MCF 10A (cell line): ENCODE measurements at regions not wholly inside any gene's neighbourhood (a gene's known extent, or its start where the extent isn't known, plus 50 kb on each side); places are given as distances from the start of the nearest gene placed in this dataset.
A peak's percentile ranks its signal among the peaks of the same experiment; 100 is the strongest.

Source experiments
- BruUV-seq: library from RNA; stranded (reverse); fragments of 400-500 nt; replicated peaks from 2 replicates; lab custom pipeline; 2021; lab: Mats Ljungman, UMichigan
- CTCF ChIA-PET: fragments of 300-600 bp; sonication (Branson Sonifier 250); formaldehyde crosslinking; extraction: SDS; loops from one replicate; lab custom pipeline; 2021; ENCODE audit warnings: antibody characterized with exemption, inconsistent platforms; lab: Yijun Ruan, JAX
- POLR2A ChIA-PET: fragments of 300-600, 350-650 bp; sonication (Branson Sonifier 250); formaldehyde crosslinking; extraction: SDS; loops from one replicate; lab custom pipeline; 2020; ENCODE audit warnings: antibody characterized with exemption, inconsistent platforms; lab: Yijun Ruan, JAX
- DNase-seq: peaks from one replicate; pipeline ENCODE4 v3.0.0-alpha.2; 2018; ENCODE audit not compliant: unreplicated experiment
- H3K27ac Mint-ChIP-seq: one replicate; pipeline ENCODE4 v1.8.0; 2022; ENCODE audit warnings: mild to moderate bottlenecking, low read depth, mixed read lengths; ENCODE audit not compliant: unreplicated experiment
- H3K27me3 Mint-ChIP-seq: one replicate; pipeline ENCODE4 v1.8.0; 2022; ENCODE audit warnings: mixed read lengths; ENCODE audit not compliant: insufficient read depth, unreplicated experiment
- H3K36me3 Mint-ChIP-seq: one replicate; pipeline ENCODE4 v1.8.0; 2022; ENCODE audit warnings: mild to moderate bottlenecking, moderate library complexity, mixed read lengths; ENCODE audit not compliant: insufficient read depth, unreplicated experiment
- H3K4me1 Mint-ChIP-seq: one replicate; pipeline ENCODE4 v1.8.0; 2022; ENCODE audit warnings: mixed read lengths; ENCODE audit not compliant: insufficient read depth, unreplicated experiment
- H3K4me3 Mint-ChIP-seq: one replicate; pipeline ENCODE4 v1.8.0; 2022; ENCODE audit warnings: mild to moderate bottlenecking, moderate library complexity, mixed read lengths; ENCODE audit not compliant: unreplicated experiment
- H3K9me3 Mint-ChIP-seq: one replicate; pipeline ENCODE4 v1.8.0; 2022; ENCODE audit warnings: mixed read lengths; ENCODE audit not compliant: unreplicated experiment
- intact Hi-C: fragments of 100-400 bp; cut with micrococcal nuclease; formaldehyde crosslinking; loops from 2 replicates; pipeline ENCODE4 v1.14.1; 2022
- TF ChIP-seq, protein P1 (sequence below): fragments of 200-600 bp; IDR thresholded peaks from one replicate; pipeline ENCODE4 v1.8.0; 2022; ENCODE audit warnings: antibody characterized with exemption, mild to moderate bottlenecking; ENCODE audit not compliant: unreplicated experiment

- no peaks in the 10 kb centered on the region for H3K27me3 Mint-ChIP-seq
- intact Hi-C loops = loop anchor here (5.0 kb wide), 1 partner anchor 117 kb away; no protein-coding TSS in a partner anchor
- POLR2A ChIA-PET = no interaction called here
- BruUV-seq = no TSS peak
- no peak overlapping the region for H3K4me3 Mint-ChIP-seq
- DNase-seq = no peak
- TF ChIP-seq, protein P1, sequence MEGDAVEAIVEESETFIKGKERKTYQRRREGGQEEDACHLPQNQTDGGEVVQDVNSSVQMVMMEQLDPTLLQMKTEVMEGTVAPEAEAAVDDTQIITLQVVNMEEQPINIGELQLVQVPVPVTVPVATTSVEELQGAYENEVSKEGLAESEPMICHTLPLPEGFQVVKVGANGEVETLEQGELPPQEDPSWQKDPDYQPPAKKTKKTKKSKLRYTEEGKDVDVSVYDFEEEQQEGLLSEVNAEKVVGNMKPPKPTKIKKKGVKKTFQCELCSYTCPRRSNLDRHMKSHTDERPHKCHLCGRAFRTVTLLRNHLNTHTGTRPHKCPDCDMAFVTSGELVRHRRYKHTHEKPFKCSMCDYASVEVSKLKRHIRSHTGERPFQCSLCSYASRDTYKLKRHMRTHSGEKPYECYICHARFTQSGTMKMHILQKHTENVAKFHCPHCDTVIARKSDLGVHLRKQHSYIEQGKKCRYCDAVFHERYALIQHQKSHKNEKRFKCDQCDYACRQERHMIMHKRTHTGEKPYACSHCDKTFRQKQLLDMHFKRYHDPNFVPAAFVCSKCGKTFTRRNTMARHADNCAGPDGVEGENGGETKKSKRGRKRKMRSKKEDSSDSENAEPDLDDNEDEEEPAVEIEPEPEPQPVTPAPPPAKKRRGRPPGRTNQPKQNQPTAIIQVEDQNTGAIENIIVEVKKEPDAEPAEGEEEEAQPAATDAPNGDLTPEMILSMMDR = no peak
- H3K4me1 Mint-ChIP-seq = peaks cover 9% of the 10 kb centered on the region
- H3K36me3 Mint-ChIP-seq = no peaks in the 10 kb centered on the region
- peak overlapping the region; percentile 1 for H3K27ac Mint-ChIP-seq
- CTCF ChIA-PET = interaction anchor here (0.9 kb wide), 1 partner anchor 59 kb away, joined by 3 read pairs; no protein-coding TSS in a partner anchor
- no peaks in the 10 kb centered on the region for H3K9me3 Mint-ChIP-seq
These were observed 144.0 kb upstream of the MRPS30 start for GRCh38 chr5:44664711-44665100.

DNA sequence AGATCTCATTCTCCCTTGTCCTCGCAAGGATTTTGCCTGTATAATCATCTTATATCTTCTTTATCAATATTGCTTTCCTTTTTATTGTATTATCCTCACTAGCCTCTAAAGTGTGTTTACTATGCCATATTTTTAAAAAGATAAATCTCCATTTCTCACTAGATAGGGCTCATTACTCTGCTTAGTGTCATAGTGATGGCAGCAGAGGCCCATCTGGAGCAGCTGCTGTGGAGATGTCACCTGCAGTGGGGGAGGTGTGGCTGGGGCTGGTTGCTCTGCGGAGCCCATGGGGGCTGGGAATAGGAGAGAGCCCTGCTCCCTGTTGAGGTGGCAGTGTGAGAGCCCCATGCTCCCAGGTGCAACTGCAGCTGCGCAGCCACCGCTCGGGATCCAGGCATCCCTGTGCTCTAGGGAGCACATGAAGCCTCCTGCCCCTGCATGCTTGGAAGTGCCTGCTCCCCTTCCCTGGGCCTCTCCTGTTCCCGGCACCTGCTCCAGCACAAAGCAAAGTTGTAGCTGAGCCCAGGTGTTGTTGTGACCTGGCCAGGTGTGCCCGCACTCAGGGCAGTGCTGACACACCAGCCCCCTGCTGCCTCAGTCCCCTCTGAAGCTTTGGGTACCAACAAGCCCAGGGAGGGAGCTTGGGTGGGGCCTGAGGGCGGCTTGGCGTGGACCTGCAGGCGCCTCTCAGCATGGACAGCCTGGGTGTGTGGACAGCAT, 144.6 kb upstream of the MRPS30 start:
- TF ChIP-seq, protein P1 = no peak
- no TSS peak for BruUV-seq
- H3K27me3 Mint-ChIP-seq = no peaks in the 10 kb centered on the region
- no peaks in the 10 kb centered on the region for H3K9me3 Mint-ChIP-seq
- H3K36me3 Mint-ChIP-seq = no peaks in the 10 kb centered on the region
- H3K27ac Mint-ChIP-seq = no peak overlapping the region
- DNase-seq = no peak
- ChIA-PET CTCF (interaction anchor here (0.9 kb wide), 1 partner anchor 60 kb away, joined by 3 read pairs; no protein-coding TSS in a partner anchor), POLR2A (no interaction called here)
- H3K4me1 Mint-ChIP-seq = peaks cover 9% of the 10 kb centered on the region
- no peak overlapping the region for H3K4me3 Mint-ChIP-seq
- intact Hi-C loops = no loop called here

DNA sequence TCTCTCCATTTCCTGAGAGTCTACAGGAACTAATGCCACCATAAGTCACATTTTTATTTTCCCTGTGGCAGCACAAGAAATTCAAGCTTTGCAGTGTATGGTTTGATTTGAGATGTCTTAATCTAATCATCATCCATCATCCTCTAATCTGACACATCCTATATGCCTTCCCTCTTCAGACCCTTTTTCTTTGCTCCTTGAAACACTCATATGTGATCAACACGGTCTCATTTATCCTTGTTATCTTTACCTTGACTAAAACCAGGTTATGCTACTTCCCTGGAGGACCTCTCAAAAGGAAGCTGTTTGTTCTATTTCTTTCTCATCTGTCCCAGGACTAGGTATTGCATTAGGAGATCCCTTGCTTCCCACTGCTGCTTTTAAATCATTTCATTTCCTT, 146.9 kb upstream of the MRPS30 start:
- Mint-ChIP-seq H3K4me3 (no peak overlapping the region), H3K9me3 (no peaks in the 10 kb centered on the region), H3K27me3 (no peaks in the 10 kb centered on the region), H3K4me1 (peaks cover 9% of the 10 kb centered on the region), H3K27ac (no peak overlapping the region), H3K36me3 (no peaks in the 10 kb centered on the region)
- POLR2A ChIA-PET = no interaction called here
- intact Hi-C loops = no loop called here
- DNase-seq = no peak
- no TSS peak for BruUV-seq
- CTCF ChIA-PET = interaction anchor here (0.8 kb wide), 1 partner anchor 106 kb away, joined by 4 read pairs; no protein-coding TSS in a partner anchor
- TF ChIP-seq, protein P1 = no peak

- BruUV-seq = no TSS peak
- H3K27ac Mint-ChIP-seq = no peak overlapping the region
- CTCF ChIA-PET = no interaction called here
- H3K4me1 Mint-ChIP-seq = no peaks in the 10 kb centered on the region
- POLR2A ChIA-PET = no interaction called here
- H3K27me3 Mint-ChIP-seq = no peaks in the 10 kb centered on the region
- TF ChIP-seq, protein P1 = no peak
- no peaks in the 10 kb centered on the region for H3K9me3 Mint-ChIP-seq
- intact Hi-C loops = no loop called here
- no peak overlapping the region for H3K4me3 Mint-ChIP-seq
- no peaks in the 10 kb centered on the region for H3K36me3 Mint-ChIP-seq
- DNase-seq = peak; percentile 26
These were observed 148.5 kb upstream of the MRPS30 start for GRCh38 chr5:44660251-44660650.
